ENCODE measurements at regions not wholly inside any gene's neighbourhood (a gene's known extent, or its start where the extent isn't known, plus 50 kb on each side); places are given as distances from the start of the nearest gene placed in this dataset.
A peak's percentile ranks its signal among the peaks of the same experiment; 100 is the strongest.

DNA sequence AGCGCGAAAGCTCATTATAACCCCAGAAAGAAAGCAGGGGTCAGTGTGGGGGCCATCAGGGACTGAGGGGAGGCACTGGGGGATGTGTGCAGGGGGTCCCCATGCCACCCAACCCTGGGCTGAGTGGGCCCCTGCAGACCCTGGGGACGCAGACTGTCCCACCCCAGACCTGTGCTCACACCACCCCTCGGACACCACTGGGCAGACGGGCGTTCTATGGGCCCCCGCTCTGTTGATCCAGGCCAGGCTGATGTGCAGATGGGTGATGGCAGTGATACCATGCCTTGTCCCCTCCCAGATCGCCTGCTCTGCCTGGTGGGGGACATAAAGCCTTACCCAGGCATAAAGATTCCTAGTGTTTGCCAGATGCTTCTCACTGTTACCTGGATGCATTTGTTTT lies 259.7 kb upstream of the TLE3 start:
- no peak overlapping the region for H3K4me3 Mint-ChIP-seq
- no peak overlapping the region for H3K27ac Mint-ChIP-seq
- no peaks in the 10 kb centered on the region for H3K9me3 Mint-ChIP-seq
- intact Hi-C loops (cut with micrococcal nuclease), result no loop called here
- peaks cover 36% of the 10 kb centered on the region for H3K27me3 Mint-ChIP-seq
- no peaks in the 10 kb centered on the region for H3K36me3 Mint-ChIP-seq (ENCODE audit: low read depth)
- H3K4me1 Mint-ChIP-seq (ENCODE audit: low read depth), result peaks cover 3% of the 10 kb centered on the region

DNA sequence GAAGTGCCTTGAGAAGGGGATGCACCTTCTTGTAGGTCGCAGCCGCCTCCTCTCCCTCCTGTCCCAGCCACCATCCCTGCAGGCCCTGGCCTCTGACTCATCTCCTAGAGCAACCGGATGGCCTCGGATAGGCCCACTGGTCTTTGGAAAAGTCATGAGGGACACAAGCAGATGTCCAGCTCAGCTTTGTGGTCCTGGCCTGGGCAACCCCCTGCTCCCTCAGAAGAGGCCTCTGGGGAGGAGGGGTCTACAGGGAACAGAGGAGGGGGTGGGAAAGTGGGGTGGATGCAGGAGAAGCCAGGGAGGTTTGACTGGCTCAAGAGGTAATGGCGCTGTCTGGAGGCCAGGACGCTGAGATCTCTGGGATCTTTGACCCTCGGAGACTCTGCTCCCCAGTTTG lies 259.2 kb upstream of the TLE3 start:
- H3K4me1 Mint-ChIP-seq (ENCODE audit: low read depth), result peaks cover 5% of the 10 kb centered on the region
- intact Hi-C loops (cut with micrococcal nuclease), result no loop called here
- no peak overlapping the region for H3K27ac Mint-ChIP-seq
- H3K9me3 Mint-ChIP-seq, result no peaks in the 10 kb centered on the region
- no peaks in the 10 kb centered on the region for H3K36me3 Mint-ChIP-seq (ENCODE audit: low read depth)
- no peak overlapping the region for H3K4me3 Mint-ChIP-seq
- H3K27me3 Mint-ChIP-seq, result peaks cover 40% of the 10 kb centered on the region

DNA sequence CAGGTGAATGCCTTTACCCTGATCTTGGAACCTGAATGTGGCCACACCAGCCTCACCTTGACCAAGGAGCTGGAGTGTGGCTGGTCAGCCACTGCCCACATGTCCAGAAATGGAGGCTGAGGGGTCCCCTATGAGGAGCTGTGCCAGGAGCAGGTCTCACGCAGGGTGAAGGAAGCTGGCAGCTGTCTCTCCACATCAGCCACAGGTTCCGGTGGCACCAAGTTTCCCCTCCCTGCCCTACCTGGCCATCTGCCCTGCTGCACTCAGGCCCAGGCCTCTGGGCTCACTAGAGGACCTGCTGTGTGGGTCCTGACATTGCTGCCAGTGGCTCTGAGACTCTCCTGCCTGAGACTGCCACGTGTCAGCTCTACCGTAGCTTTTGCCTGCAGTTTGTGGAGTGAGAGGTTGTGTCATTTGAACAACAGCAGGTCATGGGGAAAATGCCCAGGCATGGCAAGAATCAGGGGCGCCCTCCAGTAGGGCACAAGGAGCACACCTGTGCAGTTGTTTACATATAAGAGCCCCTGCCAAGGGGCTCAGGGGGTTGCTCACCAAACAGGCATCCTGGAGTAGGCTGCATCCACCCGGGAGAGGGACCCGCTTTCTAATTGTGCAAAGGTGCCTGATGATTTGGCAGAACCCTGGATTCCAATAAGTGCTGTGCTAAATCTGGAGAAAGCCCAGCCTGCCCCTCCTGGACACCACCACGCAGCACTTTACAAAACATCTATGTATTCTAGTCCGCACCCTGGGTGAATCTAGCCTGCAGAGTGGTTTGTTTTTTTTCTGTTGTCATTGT lies 258.5 kb upstream of the TLE3 start:
- no peak overlapping the region for H3K27ac Mint-ChIP-seq
- H3K36me3 Mint-ChIP-seq (ENCODE audit: low read depth), result no peaks in the 10 kb centered on the region
- no peak overlapping the region for H3K4me3 Mint-ChIP-seq
- H3K27me3 Mint-ChIP-seq, result peaks cover 46% of the 10 kb centered on the region
- no peaks in the 10 kb centered on the region for H3K9me3 Mint-ChIP-seq
- H3K4me1 Mint-ChIP-seq (ENCODE audit: low read depth), result peaks cover 5% of the 10 kb centered on the region
- intact Hi-C loops (cut with micrococcal nuclease), result no loop called here

DNA sequence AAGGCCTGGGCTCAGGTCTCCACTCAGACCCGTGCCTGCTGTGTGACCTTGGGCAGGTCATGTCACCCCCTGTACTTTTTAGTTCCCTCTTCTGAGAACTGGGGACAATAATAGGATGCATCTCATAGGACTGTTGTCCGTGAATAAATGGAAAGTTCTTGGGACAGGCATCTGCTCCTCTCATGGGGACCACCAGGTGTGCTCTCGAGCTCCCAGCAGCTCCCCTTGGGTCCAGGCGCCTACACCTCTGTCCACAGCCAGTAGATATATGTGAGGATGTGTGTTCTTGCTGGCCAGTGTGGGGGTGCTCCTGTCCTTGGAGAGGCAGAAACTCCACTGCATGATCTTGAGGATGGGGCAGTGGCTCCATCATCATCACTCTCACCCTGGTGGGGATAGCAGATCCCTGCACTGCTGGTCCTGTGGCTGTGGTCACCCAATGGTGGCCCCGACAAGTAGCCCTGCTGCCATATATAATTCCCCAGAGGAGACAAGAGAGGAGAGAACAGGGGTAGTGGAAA lies 257.6 kb upstream of the TLE3 start:
- H3K4me1 Mint-ChIP-seq (ENCODE audit: low read depth), result peaks cover 5% of the 10 kb centered on the region
- no peaks in the 10 kb centered on the region for H3K36me3 Mint-ChIP-seq (ENCODE audit: low read depth)
- no peaks in the 10 kb centered on the region for H3K9me3 Mint-ChIP-seq
- H3K27me3 Mint-ChIP-seq, result peaks cover 45% of the 10 kb centered on the region
- H3K27ac Mint-ChIP-seq, result no peak overlapping the region
- intact Hi-C loops (cut with micrococcal nuclease), result no loop called here
- H3K4me3 Mint-ChIP-seq, result no peak overlapping the region

DNA sequence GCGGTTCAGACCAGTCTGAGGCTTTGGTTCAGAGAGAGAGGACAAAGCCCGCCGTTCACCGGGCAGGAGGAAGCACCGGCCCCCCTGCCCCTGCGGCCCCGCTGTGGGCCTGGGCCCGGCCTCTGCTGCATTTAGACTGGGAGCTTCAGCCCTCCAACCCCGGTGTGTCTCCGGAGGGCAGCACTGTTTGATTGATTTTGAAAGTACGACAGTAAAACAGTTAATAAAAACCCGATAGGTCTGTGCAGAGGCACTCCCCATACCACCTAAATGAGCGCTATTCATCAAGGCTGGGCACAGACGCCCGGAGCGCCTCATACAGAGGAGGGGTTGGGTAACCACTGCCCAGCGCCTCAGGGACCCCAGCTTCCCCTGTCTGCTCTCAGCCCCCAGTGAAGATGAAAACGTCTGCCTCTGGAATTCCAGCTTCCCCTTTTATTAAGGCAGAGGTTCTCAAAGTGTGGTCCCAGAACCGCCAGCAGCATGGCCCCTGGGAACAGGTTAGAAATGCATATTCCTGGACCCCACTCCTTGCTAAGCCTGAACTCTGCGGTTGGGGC lies 256.7 kb upstream of the TLE3 start:
- Mint-ChIP-seq H3K4me1 (ENCODE audit: low read depth) (peaks cover 11% of the 10 kb centered on the region), H3K9me3 (no peaks in the 10 kb centered on the region), H3K36me3 (ENCODE audit: low read depth) (no peaks in the 10 kb centered on the region), H3K27ac (no peak overlapping the region), H3K27me3 (peaks cover 52% of the 10 kb centered on the region), H3K4me3 (no peak overlapping the region)
- intact Hi-C loops (cut with micrococcal nuclease), result no loop called here

DNA sequence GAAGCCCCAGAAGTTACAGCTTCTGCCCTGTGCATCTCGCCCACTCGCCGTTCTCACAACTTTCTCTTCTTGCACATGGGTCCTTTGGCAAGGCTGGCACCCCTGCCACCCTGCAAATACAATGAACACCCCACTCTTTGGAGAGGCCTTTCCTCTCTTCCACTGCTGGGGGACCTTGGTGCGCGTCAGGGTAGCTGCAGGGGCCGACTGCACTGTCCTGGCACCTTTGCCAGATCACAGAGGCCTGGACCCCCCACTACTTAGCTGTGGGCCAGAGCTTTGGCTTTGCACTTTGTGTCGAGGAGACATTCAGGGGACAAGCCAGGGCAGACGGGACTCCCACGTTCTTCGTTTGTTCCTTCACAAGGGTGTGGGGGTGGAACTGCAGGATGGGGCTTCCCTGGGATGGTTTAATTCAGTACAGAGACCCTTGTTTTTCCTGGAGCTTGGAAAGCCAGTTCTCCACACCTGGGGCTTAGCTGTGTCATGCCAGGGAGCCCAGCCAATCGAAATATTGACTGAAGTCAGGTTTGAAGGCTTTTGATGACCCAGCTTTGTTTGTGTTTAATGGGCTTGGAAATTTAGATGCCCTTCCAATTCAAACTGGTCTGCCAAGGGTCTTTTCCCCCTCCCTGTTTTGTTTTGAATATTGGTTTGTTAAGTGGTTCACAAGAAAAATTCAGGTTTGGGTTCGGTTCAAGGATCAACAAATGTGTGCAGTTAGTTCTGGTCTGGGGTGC lies 256.1 kb upstream of the TLE3 start:
- Mint-ChIP-seq H3K9me3 (no peaks in the 10 kb centered on the region), H3K27me3 (peaks cover 57% of the 10 kb centered on the region), H3K36me3 (ENCODE audit: low read depth) (no peaks in the 10 kb centered on the region), H3K27ac (no peak overlapping the region), H3K4me3 (no peak overlapping the region), H3K4me1 (ENCODE audit: low read depth) (peaks cover 17% of the 10 kb centered on the region)
- intact Hi-C loops (cut with micrococcal nuclease), result no loop called here

DNA sequence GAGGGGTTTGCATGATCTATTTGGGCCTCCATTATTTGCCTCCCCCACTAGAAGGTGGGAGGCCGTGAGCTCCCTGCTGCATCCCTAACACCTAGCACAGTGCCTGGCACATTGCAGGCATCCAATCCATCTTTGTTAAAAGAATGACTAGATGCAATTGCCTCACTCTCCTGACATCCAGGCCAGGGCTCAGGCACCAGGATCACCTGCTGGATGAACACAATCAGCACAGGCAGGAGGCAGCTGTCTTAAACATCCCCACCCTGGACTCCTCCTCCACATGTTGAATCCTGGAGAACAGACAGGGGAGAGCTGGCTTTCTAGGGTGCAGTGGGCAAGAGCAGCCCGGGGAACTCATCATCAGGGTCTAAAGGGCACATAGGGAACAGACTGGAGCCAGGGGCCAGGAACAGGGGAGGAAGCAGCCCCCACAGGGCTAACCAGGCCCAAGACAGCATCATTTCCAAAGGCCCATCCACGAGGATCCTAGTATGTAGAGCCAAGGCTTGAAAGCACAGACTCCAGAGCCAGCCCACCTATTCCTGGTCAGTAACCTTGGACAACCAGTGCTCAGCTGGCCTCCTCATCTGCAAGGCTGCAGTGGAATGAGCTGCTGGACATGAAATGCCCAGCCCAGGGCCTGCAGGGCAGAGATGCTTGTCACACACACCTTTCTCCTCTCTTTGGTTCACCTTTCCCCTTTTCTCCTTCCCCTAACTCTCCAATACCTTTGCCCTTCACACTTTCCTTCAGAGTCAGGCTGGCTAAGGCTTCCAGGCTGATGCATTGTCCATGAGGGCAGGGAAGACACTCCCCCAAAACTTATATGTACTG lies 254.4 kb upstream of the TLE3 start:
- intact Hi-C loops (cut with micrococcal nuclease), result no loop called here
- no peak overlapping the region for H3K4me3 Mint-ChIP-seq
- no peaks in the 10 kb centered on the region for H3K9me3 Mint-ChIP-seq
- no peak overlapping the region for H3K27ac Mint-ChIP-seq
- H3K36me3 Mint-ChIP-seq (ENCODE audit: low read depth), result no peaks in the 10 kb centered on the region
- peaks cover 28% of the 10 kb centered on the region for H3K4me1 Mint-ChIP-seq (ENCODE audit: low read depth)
- H3K27me3 Mint-ChIP-seq, result peaks cover 59% of the 10 kb centered on the region

DNA sequence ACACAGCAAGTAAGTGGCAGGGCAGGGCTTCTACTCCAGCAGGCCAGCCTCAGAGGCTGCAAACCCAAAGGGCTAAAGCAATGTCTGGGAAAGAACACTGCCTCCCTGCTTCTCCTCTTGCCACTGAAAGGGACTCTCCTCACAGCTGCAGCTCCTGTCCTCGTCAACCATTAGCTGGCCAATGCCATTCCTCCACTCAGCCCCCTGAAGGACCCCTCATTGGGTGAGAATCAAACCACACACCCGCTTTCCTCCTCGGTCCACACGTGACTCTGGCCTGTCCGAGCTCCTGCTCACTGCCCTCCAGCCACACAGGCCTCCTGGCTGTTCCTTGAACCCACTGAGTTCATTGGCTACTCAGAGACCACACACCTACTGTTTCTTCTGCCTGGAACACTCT lies 253.7 kb upstream of the TLE3 start:
- Mint-ChIP-seq H3K4me3 (no peak overlapping the region), H3K27me3 (peaks cover 58% of the 10 kb centered on the region), H3K36me3 (ENCODE audit: low read depth) (no peaks in the 10 kb centered on the region), H3K4me1 (ENCODE audit: low read depth) (peaks cover 28% of the 10 kb centered on the region), H3K27ac (no peak overlapping the region), H3K9me3 (no peaks in the 10 kb centered on the region)
- intact Hi-C loops (cut with micrococcal nuclease), result no loop called here

DNA sequence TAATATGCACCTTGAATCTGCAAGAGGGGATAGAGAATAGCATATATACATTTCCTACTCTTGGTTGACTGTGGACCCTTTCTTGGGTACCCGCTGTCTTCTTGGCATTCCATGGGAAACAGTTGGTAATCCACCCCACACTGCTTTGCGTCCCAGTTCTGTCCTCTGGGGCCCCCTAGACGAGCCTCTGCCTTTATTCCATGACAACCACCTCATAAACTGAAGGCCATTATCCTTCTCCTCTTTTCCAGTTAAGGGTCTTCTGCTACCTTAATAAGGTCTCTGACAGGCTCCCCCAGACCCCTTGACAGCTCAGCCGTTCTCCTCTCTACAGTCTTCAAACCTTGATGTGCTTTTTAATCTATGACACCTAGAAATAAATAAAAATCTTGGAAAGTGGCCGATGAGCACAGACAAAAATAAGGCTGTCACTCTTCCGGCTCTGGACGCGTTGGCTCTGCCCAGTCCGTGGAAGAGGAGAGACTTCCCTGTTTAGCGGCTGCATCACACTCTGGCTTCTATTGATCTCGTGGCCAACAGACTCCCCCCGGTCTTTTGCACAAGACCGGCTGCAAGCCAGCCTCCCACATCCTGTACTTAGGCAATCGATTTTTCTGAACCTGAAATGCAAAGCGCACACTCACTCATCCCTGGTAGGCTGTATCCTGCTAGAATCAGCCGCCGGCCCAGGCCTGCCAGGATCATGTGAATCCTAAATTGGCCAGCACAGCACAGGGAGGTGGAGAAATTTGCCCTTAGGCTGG lies 251.0 kb upstream of the TLE3 start:
- Mint-ChIP-seq H3K4me3 (no peak overlapping the region), H3K27ac (peak overlapping the region; percentile 32), H3K36me3 (ENCODE audit: low read depth) (no peaks in the 10 kb centered on the region), H3K27me3 (peaks cover 45% of the 10 kb centered on the region), H3K9me3 (no peaks in the 10 kb centered on the region), H3K4me1 (ENCODE audit: low read depth) (peaks cover 28% of the 10 kb centered on the region)
- intact Hi-C loops (cut with micrococcal nuclease), result no loop called here

DNA sequence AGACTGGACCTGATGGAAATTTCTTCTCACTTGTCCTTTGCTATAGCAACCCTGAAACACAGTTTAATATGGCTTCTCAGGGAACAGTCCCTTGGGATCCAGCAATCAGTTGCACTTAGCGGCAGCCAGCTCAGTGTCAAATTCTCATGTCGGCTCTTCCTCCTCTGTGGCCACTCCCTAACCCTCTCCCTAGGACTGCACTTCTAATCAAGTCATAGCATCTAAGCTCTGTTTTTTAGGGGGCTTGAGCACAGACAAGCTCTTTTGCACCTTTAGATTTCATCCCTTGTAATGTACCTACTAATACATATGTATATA lies 250.5 kb upstream of the TLE3 start:
- no peak overlapping the region for H3K27ac Mint-ChIP-seq
- intact Hi-C loops (cut with micrococcal nuclease), result no loop called here
- H3K4me1 Mint-ChIP-seq (ENCODE audit: low read depth), result peaks cover 28% of the 10 kb centered on the region
- H3K36me3 Mint-ChIP-seq (ENCODE audit: low read depth), result no peaks in the 10 kb centered on the region
- H3K27me3 Mint-ChIP-seq, result peaks cover 40% of the 10 kb centered on the region
- H3K4me3 Mint-ChIP-seq, result no peak overlapping the region
- H3K9me3 Mint-ChIP-seq, result no peaks in the 10 kb centered on the region

DNA sequence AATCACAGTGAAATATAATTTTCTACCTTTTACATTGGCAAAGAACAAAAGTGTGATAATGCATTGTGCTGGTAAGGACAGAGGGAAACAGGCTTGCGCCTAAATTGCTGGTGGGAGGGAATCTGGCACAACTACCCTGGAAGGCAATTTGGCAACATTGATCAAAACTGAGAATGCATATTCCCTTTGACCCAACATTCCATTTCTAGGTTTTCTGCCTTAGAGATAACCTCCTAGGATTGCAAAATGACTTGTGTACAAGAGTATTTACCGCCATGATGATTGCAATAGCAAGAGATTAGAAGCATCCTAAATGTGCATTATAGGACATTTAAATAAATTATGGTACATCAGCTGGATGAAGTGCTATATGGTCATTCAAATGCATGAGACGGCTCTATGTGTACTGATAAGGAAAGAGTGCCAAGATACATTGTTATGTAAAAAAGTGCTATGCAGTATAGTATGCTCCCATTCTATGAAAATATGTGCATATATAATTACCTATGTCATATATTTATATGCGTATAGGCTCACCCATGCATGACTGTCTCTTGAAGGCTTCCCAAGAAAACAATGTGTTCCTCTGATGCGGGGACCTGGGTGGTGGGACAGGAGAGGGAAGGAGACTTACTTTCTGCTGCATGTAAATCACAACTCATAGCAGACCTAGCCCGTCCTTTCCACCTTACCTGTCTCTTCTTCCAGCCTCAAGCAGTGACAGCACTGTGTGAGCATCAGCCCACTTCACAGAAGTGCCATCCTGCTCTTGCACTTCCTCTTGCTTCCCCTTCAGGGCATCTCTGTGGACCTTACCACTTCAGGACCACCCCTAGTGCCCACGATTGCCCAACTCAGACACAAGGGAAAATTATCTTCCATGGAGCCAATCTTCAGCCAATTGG lies 249.9 kb upstream of the TLE3 start:
- H3K9me3 Mint-ChIP-seq, result no peaks in the 10 kb centered on the region
- H3K4me3 Mint-ChIP-seq, result no peak overlapping the region
- intact Hi-C loops (cut with micrococcal nuclease), result no loop called here
- no peaks in the 10 kb centered on the region for H3K36me3 Mint-ChIP-seq (ENCODE audit: low read depth)
- H3K27me3 Mint-ChIP-seq, result peaks cover 37% of the 10 kb centered on the region
- H3K27ac Mint-ChIP-seq, result no peak overlapping the region
- peaks cover 27% of the 10 kb centered on the region for H3K4me1 Mint-ChIP-seq (ENCODE audit: low read depth)

DNA sequence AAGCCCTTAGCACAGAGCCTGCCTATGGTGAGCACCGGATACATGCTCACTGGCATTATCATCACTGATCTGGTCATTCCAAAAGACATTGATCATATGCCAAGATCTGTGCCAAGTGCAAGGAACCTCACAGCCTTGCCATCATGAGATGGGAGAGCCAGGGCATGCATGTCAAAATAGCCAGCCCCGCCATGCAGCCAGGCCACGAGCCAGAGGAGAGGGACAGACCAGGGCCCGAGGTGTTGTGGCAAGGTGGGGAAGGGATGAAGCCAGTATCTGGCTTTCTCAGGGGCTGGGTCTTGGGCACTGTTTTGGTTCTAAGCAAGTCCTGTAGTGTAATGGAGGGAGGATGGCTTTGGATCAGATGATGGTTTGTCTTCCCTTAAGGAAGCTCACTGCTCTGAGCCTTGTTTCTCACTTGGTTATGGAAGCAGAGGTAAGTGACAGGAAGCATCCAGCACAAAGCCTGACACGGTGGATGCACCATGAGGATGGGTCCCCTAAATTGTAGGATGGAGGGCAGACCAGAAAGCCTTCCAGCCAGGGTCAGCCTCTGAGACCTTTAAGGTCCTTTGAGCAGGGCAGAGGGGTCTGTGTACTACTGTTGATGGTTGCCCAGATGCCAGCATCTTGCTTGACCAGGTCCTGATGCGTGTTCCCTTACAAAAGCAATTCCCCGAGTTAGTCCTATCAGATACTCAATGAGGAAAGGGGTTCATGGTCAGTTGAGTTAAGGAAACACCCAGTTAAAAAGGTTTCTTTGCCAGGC lies 247.7 kb upstream of the TLE3 start:
- Mint-ChIP-seq H3K36me3 (ENCODE audit: low read depth) (no peaks in the 10 kb centered on the region), H3K4me3 (no peak overlapping the region), H3K27ac (no peak overlapping the region), H3K27me3 (peaks cover 34% of the 10 kb centered on the region), H3K4me1 (ENCODE audit: low read depth) (peaks cover 28% of the 10 kb centered on the region), H3K9me3 (no peaks in the 10 kb centered on the region)
- intact Hi-C loops (cut with micrococcal nuclease), result no loop called here

Measured in dendritic cell treated with granulocyte-macrophage colony-stimulating factor and Interleukin-4, amounts not matched to agents 40 ng/mL and 50 ng/mL, for 4 days (primary cell).